ENCODE measurements at regions not wholly inside any gene's neighbourhood (a gene's known extent, or its start where the extent isn't known, plus 50 kb on each side); places are given as distances from the start of the nearest gene placed in this dataset.

DNA sequence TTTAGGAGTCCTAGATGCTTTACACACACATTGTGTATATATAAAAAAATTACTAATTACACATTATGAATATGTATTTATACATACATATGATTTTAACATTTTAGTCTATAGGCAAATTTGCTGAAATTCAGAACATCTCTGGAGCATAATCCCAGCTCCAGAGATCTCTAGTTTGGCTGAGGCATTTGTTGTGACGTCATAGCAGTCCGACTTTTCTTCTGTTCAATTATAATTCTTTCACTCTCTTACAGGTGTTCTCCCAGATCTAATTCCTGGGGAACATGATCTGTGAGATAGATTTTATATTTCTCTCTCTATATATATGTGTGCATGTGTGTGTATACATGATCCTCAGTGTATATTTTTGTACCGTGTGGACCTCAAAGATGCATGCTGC is 1876.2 kb downstream of the EFNA5 start:
- Histone ChIP-seq H2AK5ac (ENCODE audit: insufficient read length, low read length) (no peak overlapping the region), H3K23me2 (ENCODE audit: insufficient read length, low read depth, low read length, poor library complexity, severe bottlenecking) (no peaks in the 10 kb centered on the region), H3K14ac (ENCODE audit: insufficient read depth, low read length) (no peak overlapping the region), H3K4me2 (ENCODE audit: insufficient read depth, insufficient read length, low read length) (no peak overlapping the region), H2BK12ac (ENCODE audit: insufficient read length, low read depth, low read length) (no peak overlapping the region), H3K9me3 (ENCODE audit: control insufficient read depth, low read depth, low read length) (no peaks in the 10 kb centered on the region), H3K79me2 (ENCODE audit: insufficient read depth, low read length) (no peaks in the 10 kb centered on the region), H4K5ac (ENCODE audit: insufficient read length, low read depth, low read length) (no peak overlapping the region), H2BK15ac (ENCODE audit: low read depth, low read length) (no peak overlapping the region), H4K20me1 (ENCODE audit: control insufficient read depth, insufficient read depth, insufficient read length) (no peaks in the 10 kb centered on the region), H3K4ac (ENCODE audit: low read depth, low read length) (no peak overlapping the region), H2BK120ac (ENCODE audit: low read depth, low read length, poor library complexity, severe bottlenecking) (no peak overlapping the region), H3K18ac (ENCODE audit: insufficient read length, low read depth, low read length) (no peak overlapping the region), H3K56ac (ENCODE audit: insufficient read length, low read depth, low read length) (no peak overlapping the region), H4K91ac (ENCODE audit: insufficient read length, low read depth, low read length) (no peak overlapping the region), H3T11ph (ENCODE audit: low read length) (no peak overlapping the region), H4K8ac (replicated peaks; ENCODE audit: insufficient read length, low read depth, low read length) (no peak overlapping the region), H3K27ac (ENCODE audit: insufficient read length, low read depth, low read length) (no peak overlapping the region), H3K27me3 (ENCODE audit: insufficient read depth, low read length) (no peaks in the 10 kb centered on the region), H3K79me1 (ENCODE audit: insufficient read depth, low read depth, low read length, poor library complexity, severe bottlenecking) (no peaks in the 10 kb centered on the region), H2BK5ac (ENCODE audit: insufficient read length, low read length) (no peak overlapping the region), H2BK20ac (ENCODE audit: low read depth, low read length, poor library complexity, severe bottlenecking) (no peak overlapping the region), H3K9ac (ENCODE audit: extremely low read depth, insufficient read length, low read length) (no peak overlapping the region), H3K4me1 (ENCODE audit: insufficient read depth, low read length) (no peaks in the 10 kb centered on the region), H2AFZ (ENCODE audit: low read length) (no peak overlapping the region), H3K23ac (ENCODE audit: insufficient read length, low read depth, low read length) (no peak overlapping the region)
- Mint-ChIP-seq H3K27me3 (ENCODE audit: low read depth) (no peaks in the 10 kb centered on the region), H3K9me3 (no peaks in the 10 kb centered on the region), H3K4me1 (no peaks in the 10 kb centered on the region; a peak in 1 of 4 replicates), H3K27ac (no peak overlapping the region), H3K36me3 (ENCODE audit: insufficient read depth in 1 of 3, low read depth in 3 of 3) (no peaks in the 10 kb centered on the region), H3K4me3 (no peak overlapping the region)
- no peak for DNase-seq
- TF ChIP-seq, protein P1, sequence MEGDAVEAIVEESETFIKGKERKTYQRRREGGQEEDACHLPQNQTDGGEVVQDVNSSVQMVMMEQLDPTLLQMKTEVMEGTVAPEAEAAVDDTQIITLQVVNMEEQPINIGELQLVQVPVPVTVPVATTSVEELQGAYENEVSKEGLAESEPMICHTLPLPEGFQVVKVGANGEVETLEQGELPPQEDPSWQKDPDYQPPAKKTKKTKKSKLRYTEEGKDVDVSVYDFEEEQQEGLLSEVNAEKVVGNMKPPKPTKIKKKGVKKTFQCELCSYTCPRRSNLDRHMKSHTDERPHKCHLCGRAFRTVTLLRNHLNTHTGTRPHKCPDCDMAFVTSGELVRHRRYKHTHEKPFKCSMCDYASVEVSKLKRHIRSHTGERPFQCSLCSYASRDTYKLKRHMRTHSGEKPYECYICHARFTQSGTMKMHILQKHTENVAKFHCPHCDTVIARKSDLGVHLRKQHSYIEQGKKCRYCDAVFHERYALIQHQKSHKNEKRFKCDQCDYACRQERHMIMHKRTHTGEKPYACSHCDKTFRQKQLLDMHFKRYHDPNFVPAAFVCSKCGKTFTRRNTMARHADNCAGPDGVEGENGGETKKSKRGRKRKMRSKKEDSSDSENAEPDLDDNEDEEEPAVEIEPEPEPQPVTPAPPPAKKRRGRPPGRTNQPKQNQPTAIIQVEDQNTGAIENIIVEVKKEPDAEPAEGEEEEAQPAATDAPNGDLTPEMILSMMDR (conservative IDR thresholded peaks at IDR 0.05): no peak
- WGBS (ENCODE audit: extremely low coverage, insufficient read length, low lambda C conversion rate): no CpG with 5 or more reads among the region's 3 CpGs
